Effector memory CD8-positive, alpha-beta T cell (primary cell): ENCODE measurements at regions not wholly inside any gene's neighbourhood (a gene's known extent, or its start where the extent isn't known, plus 50 kb on each side); places are given as distances from the start of the nearest gene placed in this dataset.
"Not testable (repeated sequence)": the region's sequence is repeated elsewhere in the genome, so short reads cannot be mapped to it uniquely, and the experiment has no call there.

ENCODE experiments used
- ATAC-seq: fragments of 150-1000 bp; cut with Tn5 transposase; replicated peaks from 2 replicates; pipeline ENCODE4 v1.10.0; 2021; ENCODE audit warnings: mild to moderate bottlenecking, moderate library complexity
- DNase-seq, 3 experiments: peaks; one replicate each; pipeline ENCODE4 v3.0.0; 2021
- H3K27ac Mint-ChIP-seq, 2 donors: one replicate each; pipeline ENCODE4 v1.8.0; 2022; ENCODE audit warnings: mild to moderate bottlenecking in 2 of 2, mixed read lengths in 2 of 2, moderate library complexity in 2 of 2
- H3K27me3 Mint-ChIP-seq, 2 donors: one replicate each; pipeline ENCODE4 v1.8.0; 2022; ENCODE audit warnings: mixed read lengths in 2 of 2
- H3K36me3 Mint-ChIP-seq: one replicate; pipeline ENCODE4 v1.8.0; 2022; ENCODE audit warnings: mild to moderate bottlenecking, moderate library complexity, mixed read lengths; ENCODE audit not compliant: insufficient read depth
- H3K4me1 Mint-ChIP-seq, 2 donors: one replicate each; pipeline ENCODE4 v1.8.0; 2022; ENCODE audit warnings: low read depth in 2 of 2, mixed read lengths in 2 of 2
- H3K4me3 Mint-ChIP-seq, 2 donors: one replicate each; pipeline ENCODE4 v1.8.0; 2022; ENCODE audit warnings: mild to moderate bottlenecking in 2 of 2, mixed read lengths in 2 of 2, moderate library complexity in 2 of 2
- H3K9me3 Mint-ChIP-seq, 2 donors: one replicate each; pipeline ENCODE4 v1.8.0; 2022; ENCODE audit warnings: mixed read lengths in 2 of 2

DNA sequence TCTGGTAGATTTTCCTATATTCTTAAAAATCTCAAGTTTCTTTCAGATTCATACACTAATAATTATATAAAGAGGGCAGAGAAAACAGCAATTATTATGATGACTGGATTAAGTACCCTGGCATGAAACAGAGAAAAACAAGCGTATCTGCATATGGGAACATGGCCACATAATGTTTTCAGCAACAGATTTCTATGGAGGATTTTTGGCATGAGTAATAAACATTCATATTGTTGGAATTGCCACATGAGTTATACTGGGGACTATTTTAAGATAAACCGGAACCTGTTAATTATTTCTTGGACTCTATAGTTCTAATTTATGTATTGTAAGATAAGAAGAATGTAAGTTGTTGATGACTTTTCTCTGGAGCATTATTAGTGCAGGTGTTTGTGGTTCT, 112.7 kb downstream of the OXSM start:
- H3K9me3 Mint-ChIP-seq, result no peaks in the 10 kb centered on the region
- no peak overlapping the region for H3K4me3 Mint-ChIP-seq
- DNase-seq (no peak), ATAC-seq (no peak)
- H3K4me1 Mint-ChIP-seq, result peaks cover 2 to 8% of the 10 kb centered on the region in 2 donors
- H3K27me3 Mint-ChIP-seq, result no peaks in the 10 kb centered on the region
- H3K36me3 Mint-ChIP-seq, result no peaks in the 10 kb centered on the region
- H3K27ac Mint-ChIP-seq, result peak overlapping the region; percentile 13 to 29

DNA sequence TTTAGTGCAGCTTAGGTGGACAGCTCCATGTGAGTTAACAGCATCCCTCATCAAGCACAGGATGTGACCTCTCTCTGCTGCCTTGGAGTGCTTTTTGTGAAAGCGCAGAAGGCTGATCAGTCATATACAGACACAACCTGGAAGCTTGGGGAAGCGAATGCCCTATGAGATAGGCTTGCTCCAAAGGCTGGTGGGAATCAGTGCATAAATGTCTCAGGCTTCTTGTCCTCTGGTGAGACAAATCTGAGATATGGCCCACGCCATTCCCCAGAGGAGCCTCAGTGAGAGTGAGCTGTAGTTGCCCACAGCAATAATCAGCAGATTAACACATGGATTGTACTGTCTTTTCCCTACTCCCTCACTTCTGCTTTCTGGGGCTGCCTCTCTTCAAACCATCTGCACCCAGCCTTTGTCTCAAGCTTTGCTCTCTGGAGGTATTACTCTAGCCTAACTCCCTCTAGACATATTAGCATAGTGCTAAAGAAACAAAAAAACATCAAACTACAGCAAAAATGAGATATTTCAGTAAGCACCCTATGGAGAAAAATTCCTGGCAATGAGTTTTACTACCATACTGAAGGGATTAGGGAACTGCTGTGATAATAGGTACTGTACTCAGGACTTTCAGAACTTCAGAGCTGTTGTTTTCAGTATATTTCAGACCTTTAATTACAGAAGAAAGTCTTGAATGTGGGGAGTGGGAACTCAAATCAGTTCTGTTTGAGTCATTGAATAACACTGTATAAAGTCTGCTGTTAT, 113.7 kb downstream of the OXSM start:
- H3K27me3 Mint-ChIP-seq, result no peaks in the 10 kb centered on the region
- ATAC-seq (no peak), DNase-seq (no peak)
- H3K4me3 Mint-ChIP-seq, result no peak overlapping the region
- H3K9me3 Mint-ChIP-seq, result no peaks in the 10 kb centered on the region
- H3K4me1 Mint-ChIP-seq, result peaks cover 2 to 8% of the 10 kb centered on the region in 2 donors
- H3K36me3 Mint-ChIP-seq, result no peaks in the 10 kb centered on the region
- no peak overlapping the region for H3K27ac Mint-ChIP-seq

DNA sequence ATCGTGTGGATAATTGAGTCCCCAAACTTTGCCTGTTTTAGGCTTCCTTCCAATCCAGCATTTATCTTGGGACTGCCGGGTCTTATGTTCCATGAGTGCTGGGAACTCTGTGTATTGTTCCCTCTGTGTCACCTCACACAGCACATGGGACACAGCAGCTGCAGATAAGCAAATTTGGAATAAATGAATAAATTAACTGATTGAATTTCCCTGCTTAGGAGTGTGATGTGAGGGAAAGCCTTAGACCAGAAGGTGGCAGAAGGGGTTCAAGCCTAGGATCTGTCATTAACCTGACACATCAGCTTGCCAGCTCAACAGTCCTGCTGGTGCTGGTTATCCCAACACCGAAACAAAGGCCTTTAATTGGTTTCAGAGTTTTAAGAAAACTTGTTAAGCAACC, 114.3 kb downstream of the OXSM start:
- peaks cover 2 to 8% of the 10 kb centered on the region in 2 donors for H3K4me1 Mint-ChIP-seq
- no peaks in the 10 kb centered on the region for H3K27me3 Mint-ChIP-seq
- H3K4me3 Mint-ChIP-seq, result no peak overlapping the region
- ATAC-seq (no peak), DNase-seq (no peak)
- H3K36me3 Mint-ChIP-seq, result no peaks in the 10 kb centered on the region
- no peaks in the 10 kb centered on the region for H3K9me3 Mint-ChIP-seq
- no peak overlapping the region for H3K27ac Mint-ChIP-seq

DNA sequence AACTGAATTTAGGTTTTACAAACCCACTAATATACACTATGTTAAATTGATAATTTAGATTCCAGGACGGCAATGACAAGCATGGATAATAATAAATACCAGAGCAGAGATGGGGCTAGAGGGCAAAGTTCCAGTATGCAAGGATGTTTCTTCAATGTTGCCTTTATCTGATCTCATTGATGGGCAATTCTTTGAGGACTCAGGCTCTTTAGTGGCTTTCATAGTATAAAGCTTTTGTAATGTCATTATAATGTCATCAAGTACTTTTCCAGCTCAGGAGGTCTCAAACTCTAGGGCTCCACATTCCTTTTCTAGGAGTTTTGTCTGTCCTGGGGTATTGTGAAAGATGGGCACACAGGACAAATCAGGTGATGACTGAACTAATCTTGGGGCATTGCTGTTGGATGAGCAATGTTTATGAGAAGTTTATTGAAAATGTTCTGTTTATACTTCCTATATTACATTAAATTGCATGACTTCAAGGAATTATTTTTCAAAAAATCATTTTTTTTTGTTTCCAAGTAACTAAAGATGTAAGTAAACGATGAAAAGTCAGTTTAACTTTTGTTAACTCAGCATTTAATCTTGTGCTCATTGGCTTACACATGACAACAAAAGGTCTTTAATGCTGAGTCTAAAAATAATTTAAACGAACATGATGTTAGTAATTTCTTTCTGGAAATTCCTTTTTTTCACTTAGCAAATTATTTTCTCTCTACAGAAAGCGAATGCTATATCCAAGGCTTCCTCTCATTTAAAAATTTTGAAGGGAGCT, 116.4 kb downstream of the OXSM start:
- DNase-seq (no peak), ATAC-seq (no peak)
- H3K27ac Mint-ChIP-seq, result no peak overlapping the region
- H3K4me1 Mint-ChIP-seq, result peaks cover 9 to 14% of the 10 kb centered on the region in 2 donors
- no peaks in the 10 kb centered on the region for H3K36me3 Mint-ChIP-seq
- H3K27me3 Mint-ChIP-seq, result no peaks in the 10 kb centered on the region
- H3K9me3 Mint-ChIP-seq, result no peaks in the 10 kb centered on the region
- H3K4me3 Mint-ChIP-seq, result no peak overlapping the region

DNA sequence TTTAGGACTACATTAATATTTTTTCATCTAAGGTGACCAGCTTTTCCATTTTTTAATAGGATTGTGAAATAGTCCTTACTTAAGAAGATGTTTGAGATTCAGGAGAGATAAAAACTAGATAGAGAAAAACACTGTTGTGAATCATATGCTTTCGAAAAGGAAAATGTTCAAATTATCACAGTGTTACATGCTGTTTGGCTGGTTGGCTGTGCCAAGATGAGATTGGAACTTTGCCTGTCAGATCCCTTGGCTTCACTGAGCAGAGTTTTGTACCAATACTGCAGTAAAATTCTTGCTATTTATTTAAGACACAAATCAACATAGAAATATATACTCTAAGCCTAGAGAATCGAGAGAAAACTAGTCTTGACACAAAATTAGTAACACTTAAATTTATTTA, 117.2 kb downstream of the OXSM start:
- no peak for ATAC-seq
- Mint-ChIP-seq H3K36me3 (no peaks in the 10 kb centered on the region), H3K27ac (no peak overlapping the region), H3K27me3 (no peaks in the 10 kb centered on the region), H3K9me3 (no peaks in the 10 kb centered on the region), H3K4me3 (no peak overlapping the region), H3K4me1 (peaks cover 16% of the 10 kb centered on the region in 2 donors)
- DNase-seq, result no peak

DNA sequence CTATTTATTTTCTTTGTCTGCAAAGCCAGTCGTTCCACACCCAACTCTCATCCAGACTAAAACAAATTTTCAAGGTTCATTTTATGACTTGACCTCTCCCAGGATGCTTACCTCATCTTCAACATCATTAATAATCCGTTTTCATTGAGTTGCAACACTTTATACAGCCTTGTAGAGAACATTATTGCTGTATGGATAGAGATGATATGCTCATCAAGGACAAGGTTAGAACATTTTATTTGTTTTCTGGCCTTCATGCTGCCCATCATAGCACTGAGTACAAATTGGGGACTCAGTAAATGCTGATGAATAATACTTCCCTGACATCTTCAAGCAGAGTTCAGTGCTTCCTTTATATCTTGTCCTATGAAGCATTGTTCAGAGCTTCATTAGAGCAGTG, 120.2 kb downstream of the OXSM start:
- H3K27ac Mint-ChIP-seq, result no peak overlapping the region
- DNase-seq, result no peak
- no peak overlapping the region for H3K4me3 Mint-ChIP-seq
- H3K4me1 Mint-ChIP-seq, result peaks cover 15 to 21% of the 10 kb centered on the region in 2 donors
- no peaks in the 10 kb centered on the region for H3K9me3 Mint-ChIP-seq
- no peak for ATAC-seq
- H3K27me3 Mint-ChIP-seq, result no peaks in the 10 kb centered on the region
- H3K36me3 Mint-ChIP-seq, result no peaks in the 10 kb centered on the region

DNA sequence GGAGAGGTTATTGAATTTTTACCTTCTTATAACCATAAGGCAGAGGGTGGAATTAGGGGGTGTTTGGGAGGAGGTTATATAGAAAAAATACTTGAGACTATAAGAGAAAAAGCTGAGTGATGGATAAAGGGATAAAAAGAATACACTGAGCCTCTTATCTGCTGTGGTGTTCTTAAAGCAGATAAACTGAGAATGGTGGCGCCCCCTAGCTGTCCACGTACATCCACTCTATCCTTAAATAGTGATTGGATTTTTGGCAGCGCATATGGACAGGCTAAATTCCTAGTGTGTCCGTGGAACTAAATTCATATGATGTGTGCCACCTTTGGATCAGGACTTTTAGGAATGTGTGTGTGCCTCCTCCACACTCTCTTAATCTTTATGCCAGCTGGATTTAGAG, 121.1 kb downstream of the OXSM start:
- no peaks in the 10 kb centered on the region for H3K27me3 Mint-ChIP-seq
- peak overlapping the region; percentile 96 to 97 for H3K27ac Mint-ChIP-seq
- DNase-seq, result peak in 1 of 3 experiments; percentile 4
- no peak for ATAC-seq
- H3K36me3 Mint-ChIP-seq, result no peaks in the 10 kb centered on the region
- H3K4me1 Mint-ChIP-seq, result peaks cover 15 to 21% of the 10 kb centered on the region in 2 donors
- H3K9me3 Mint-ChIP-seq, result no peaks in the 10 kb centered on the region
- no peak overlapping the region for H3K4me3 Mint-ChIP-seq

DNA sequence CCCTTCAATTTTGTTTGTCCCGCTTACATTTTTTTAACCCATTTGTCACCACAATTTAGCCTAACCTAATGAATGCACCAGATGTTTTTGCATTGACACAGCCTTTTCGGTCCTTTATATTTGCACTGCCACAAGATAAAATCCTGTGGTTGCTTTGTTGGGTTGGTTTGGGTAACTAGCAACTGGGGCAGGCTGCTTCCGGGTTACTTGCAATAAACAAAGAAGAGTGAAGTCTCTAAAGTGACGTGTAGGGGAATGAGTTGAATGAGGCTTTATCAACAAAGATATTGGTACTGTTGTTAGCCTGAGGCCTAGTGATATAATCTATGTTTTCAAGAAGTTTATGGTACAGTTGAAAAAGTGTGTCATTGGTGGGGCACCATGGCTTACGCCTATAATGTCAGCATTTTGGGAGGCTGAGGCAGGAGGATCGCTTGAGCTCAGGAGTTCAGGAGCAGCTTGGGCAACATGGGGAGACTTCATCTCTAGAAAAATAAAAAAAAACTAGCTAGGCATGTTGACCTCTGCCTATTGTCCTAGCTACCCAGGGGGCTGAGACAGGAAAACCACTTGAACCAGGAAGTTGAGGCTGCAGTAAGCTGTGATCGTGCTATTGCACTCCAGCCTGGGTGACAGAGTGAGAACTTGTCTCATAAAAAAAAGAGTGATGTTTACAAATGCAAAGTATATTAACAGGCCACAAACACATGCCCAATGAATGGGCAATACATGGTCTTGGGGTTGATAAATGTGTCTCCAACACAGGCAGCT, 121.8 kb downstream of the OXSM start:
- Mint-ChIP-seq H3K4me1 (peaks cover 15 to 21% of the 10 kb centered on the region in 2 donors), H3K27ac (peak overlapping the region; percentile 96 to 97), H3K27me3 (no peaks in the 10 kb centered on the region), H3K9me3 (no peaks in the 10 kb centered on the region), H3K4me3 (peak overlapping the region in 1 of 2 donors; percentile 63), H3K36me3 (no peaks in the 10 kb centered on the region)
- ATAC-seq, result peak; percentile 89
- peak; percentile 5 to 32 (median 13) for DNase-seq

DNA sequence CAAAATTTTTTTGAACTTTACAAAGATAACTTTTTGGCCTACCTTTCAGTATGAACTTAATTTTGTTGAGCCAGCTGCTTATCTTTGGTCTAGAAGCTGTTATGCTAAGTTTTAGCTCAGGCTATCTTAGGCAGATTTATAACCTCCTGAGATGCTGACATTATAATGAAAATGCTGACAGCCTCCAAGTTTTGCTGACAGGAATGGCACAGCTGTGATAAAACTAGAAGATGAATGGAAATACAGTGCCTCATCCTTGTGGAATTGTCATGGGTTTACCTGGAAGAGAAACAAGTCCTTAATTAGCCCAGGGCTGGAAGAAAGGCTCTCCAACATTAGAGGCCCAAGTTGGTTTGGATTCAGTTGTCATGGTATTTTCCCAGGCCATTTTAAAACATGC, 123.3 kb downstream of the OXSM start:
- DNase-seq (no peak), ATAC-seq (no peak)
- H3K27ac Mint-ChIP-seq, result no peak overlapping the region
- peaks cover 0 to 13% of the 10 kb centered on the region in 2 donors for H3K27me3 Mint-ChIP-seq
- H3K4me1 Mint-ChIP-seq, result peaks cover 15 to 21% of the 10 kb centered on the region in 2 donors
- no peaks in the 10 kb centered on the region for H3K36me3 Mint-ChIP-seq
- H3K9me3 Mint-ChIP-seq, result no peaks in the 10 kb centered on the region
- no peak overlapping the region for H3K4me3 Mint-ChIP-seq

DNA sequence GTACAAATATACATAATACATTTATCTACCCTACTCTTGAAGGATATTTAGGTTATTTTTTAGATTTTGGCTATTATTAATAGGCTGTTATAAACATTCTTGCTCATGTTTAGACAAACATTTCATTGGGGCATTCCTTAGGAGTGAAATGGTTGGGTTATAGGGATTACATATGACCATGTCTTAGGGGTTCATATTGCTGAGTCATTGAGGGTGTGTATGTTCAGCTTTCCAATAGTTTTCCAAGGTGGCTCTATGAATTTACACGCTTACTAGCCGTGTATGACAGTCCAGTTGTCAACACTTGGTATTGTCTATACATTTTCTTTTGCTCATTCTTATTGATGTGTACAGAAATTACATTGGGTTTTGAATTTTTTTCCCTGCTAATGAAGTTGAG, 125.8 kb downstream of the OXSM start:
- Mint-ChIP-seq H3K9me3 (no peaks in the 10 kb centered on the region), H3K27me3 (peaks cover 16 to 32% of the 10 kb centered on the region in 2 donors), H3K27ac (no peak overlapping the region), H3K4me1 (peaks cover 12 to 18% of the 10 kb centered on the region in 2 donors), H3K4me3 (no peak overlapping the region), H3K36me3 (no peaks in the 10 kb centered on the region)
- ATAC-seq, result no peak
- DNase-seq, result no peak

DNA sequence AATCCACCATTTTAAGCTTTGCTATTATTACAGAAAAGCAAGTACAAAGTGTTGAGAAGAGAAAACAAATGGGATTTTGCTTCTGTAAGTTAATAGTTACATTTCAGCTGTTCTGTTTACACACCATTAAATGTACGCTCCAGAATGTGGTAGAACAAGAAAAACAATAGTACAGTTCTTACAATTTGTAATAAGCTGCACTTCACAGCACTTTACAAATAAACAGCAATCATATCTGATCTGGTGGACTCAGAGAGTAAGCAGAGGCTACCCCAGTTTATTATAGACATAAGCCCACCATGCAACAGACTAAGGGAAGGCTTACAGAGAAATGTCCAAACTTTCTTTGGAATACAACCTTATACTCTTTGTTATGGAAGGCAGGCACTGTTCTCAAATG, 126.4 kb downstream of the OXSM start:
- Mint-ChIP-seq H3K4me1 (peaks cover 10 to 14% of the 10 kb centered on the region in 2 donors), H3K36me3 (no peaks in the 10 kb centered on the region), H3K27ac (no peak overlapping the region), H3K9me3 (no peaks in the 10 kb centered on the region), H3K4me3 (no peak overlapping the region), H3K27me3 (peaks cover 22 to 39% of the 10 kb centered on the region in 2 donors)
- ATAC-seq, result no peak
- DNase-seq, result no peak

DNA sequence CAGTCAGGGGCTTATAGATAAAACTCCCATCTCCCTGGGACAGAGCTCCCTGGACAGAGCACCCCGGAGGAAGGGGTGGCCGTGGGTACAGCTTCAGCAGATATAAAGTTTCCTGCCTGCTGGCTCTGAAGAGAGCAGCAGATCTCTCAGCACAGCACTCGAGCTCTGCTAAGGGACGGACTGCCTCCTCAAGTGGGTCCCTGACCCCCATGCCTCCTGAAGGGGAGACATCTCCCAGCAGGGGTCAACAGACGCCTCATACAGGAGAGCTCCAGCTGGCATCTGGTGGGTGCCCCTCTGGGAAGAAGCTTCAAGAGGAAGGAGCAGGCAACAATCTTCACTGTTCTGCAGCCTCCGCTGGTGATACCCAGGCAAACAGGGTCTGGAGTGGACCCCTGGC, 142.1 kb downstream of the OXSM start:
- not testable (repeated sequence) for H3K4me1 Mint-ChIP-seq, H3K36me3 Mint-ChIP-seq, H3K27ac Mint-ChIP-seq, ATAC-seq, H3K4me3 Mint-ChIP-seq, DNase-seq
- Mint-ChIP-seq H3K27me3 (peaks cover 4 to 24% of the 10 kb centered on the region in 2 donors), H3K9me3 (peaks cover 8 to 28% of the 10 kb centered on the region in 2 donors)

DNA sequence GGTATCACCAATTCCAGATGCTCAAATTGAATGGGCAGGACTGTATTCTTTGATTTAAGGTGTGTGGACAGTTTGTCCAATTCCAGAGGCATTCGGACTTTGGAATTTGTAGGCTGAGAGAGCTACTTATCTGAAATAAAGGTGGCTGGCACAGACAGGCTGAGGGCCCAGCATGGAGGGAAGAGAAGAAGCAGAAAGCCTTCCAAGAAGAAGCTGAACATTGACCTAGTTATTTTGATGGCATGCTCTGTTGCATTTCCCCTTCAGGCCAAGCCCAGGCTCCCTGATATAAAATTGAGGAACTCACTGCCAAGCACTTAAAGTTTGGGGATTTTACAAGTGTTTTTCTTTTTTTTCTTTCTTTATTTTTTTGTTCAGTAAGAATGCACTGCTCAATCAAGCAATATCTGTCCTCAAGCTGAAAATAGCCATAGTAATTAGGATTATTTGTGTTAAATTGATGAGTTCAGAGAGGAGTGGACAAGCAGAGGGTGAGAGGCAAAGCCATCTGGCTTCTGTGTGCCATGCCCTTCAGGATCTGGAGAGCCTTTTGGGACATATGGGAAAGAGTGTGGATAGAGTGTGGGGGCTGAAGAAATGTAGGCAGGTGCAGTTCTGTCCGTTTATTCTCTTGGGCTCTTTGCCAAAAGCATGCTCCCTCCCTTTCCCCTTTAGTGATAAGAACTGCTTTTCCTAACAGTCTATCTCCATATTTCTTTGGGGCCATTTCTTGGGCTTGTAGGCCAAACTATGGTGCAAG, 148.9 kb downstream of the OXSM start:
- H3K9me3 Mint-ChIP-seq, result peaks cover 6 to 8% of the 10 kb centered on the region in 2 donors
- no peak overlapping the region for H3K27ac Mint-ChIP-seq
- H3K4me1 Mint-ChIP-seq, result peaks cover 0 to 5% of the 10 kb centered on the region in 2 donors
- no peaks in the 10 kb centered on the region for H3K36me3 Mint-ChIP-seq
- H3K4me3 Mint-ChIP-seq, result no peak overlapping the region
- no peak for DNase-seq
- H3K27me3 Mint-ChIP-seq, result peaks cover 0 to 4% of the 10 kb centered on the region in 2 donors
- ATAC-seq, result no peak
